ENCODE measurements at regions not wholly inside any gene's neighbourhood (a gene's known extent, or its start where the extent isn't known, plus 50 kb on each side); places are given as distances from the start of the nearest gene placed in this dataset.

GRCh38 chr5:87686018-87686417, 273.3 kb upstream of the CCNH start:
- peaks cover 4% of the 10 kb centered on the region for H3K27me3 Mint-ChIP-seq
- no peak overlapping the region for H3K4me3 Mint-ChIP-seq
- Histone ChIP-seq H3K4me1 (ENCODE audit: control insufficient read depth, insufficient read depth, low read length, poor library complexity, severe bottlenecking) (no peaks in the 10 kb centered on the region), H3K27ac (ENCODE audit: insufficient read depth, low read length, poor library complexity, severe bottlenecking) (no peak overlapping the region), H3K9me3 (ENCODE audit: control insufficient read depth in 2 of 2, low read length in 2 of 2) (no peaks in the 10 kb centered on the region), H3K4me3 (ENCODE audit: low read depth, low read length) (no peak overlapping the region), H3K27me3 (ENCODE audit: control insufficient read depth, insufficient read depth, low read length) (no peaks in the 10 kb centered on the region), H3K36me3 (ENCODE audit: control insufficient read depth, insufficient read depth, low read length) (no peaks in the 10 kb centered on the region)
- H3K4me1 Mint-ChIP-seq: no peaks in the 10 kb centered on the region
- no peaks in the 10 kb centered on the region for H3K36me3 Mint-ChIP-seq
- ATAC-seq (ENCODE audit: low read depth in 2 of 2): no peak
- H3K9me3 Mint-ChIP-seq: peaks cover 0 to 13% (median 4%) of the 10 kb centered on the region in 7 donors
- H3K27ac Mint-ChIP-seq: no peak overlapping the region
- no peak for DNase-seq

- no peaks in the 10 kb centered on the region for H3K27me3 Mint-ChIP-seq
- ATAC-seq (ENCODE audit: low read depth in 2 of 2) (no peak), DNase-seq (no peak)
- H3K4me1 Mint-ChIP-seq: no peaks in the 10 kb centered on the region
- H3K27ac Mint-ChIP-seq: no peak overlapping the region
- H3K27me3 ChIP-seq (ENCODE audit: control insufficient read depth, insufficient read depth, low read length): no peaks in the 10 kb centered on the region
- H3K4me3 Mint-ChIP-seq: no peak overlapping the region
- no peaks in the 10 kb centered on the region for H3K36me3 ChIP-seq (ENCODE audit: control insufficient read depth, insufficient read depth, low read length)
- peaks cover 0 to 6% (median 0%) of the 10 kb centered on the region in 7 donors for H3K9me3 Mint-ChIP-seq
- no peak overlapping the region for H3K27ac ChIP-seq (ENCODE audit: insufficient read depth, low read length, poor library complexity, severe bottlenecking)
- no peak overlapping the region for H3K4me3 ChIP-seq (ENCODE audit: low read depth, low read length)
- no peaks in the 10 kb centered on the region for H3K4me1 ChIP-seq (ENCODE audit: control insufficient read depth, insufficient read depth, low read length, poor library complexity, severe bottlenecking)
- no peaks in the 10 kb centered on the region for H3K36me3 Mint-ChIP-seq
- H3K9me3 ChIP-seq (ENCODE audit: control insufficient read depth in 2 of 2, low read length in 2 of 2): no peaks in the 10 kb centered on the region
These were observed 261.5 kb upstream of the CCNH start for GRCh38 chr5:87674235-87674634.

- H3K27me3 Mint-ChIP-seq: no peaks in the 10 kb centered on the region
- H3K4me3 Mint-ChIP-seq: no peak overlapping the region
- no peaks in the 10 kb centered on the region for H3K4me1 ChIP-seq (ENCODE audit: control insufficient read depth, insufficient read depth, low read length, poor library complexity, severe bottlenecking)
- H3K9me3 Mint-ChIP-seq: peaks cover 0 to 3% (median 0%) of the 10 kb centered on the region in 7 donors
- DNase-seq: no peak
- no peaks in the 10 kb centered on the region for H3K27me3 ChIP-seq (ENCODE audit: control insufficient read depth, insufficient read depth, low read length)
- H3K27ac ChIP-seq (ENCODE audit: insufficient read depth, low read length, poor library complexity, severe bottlenecking): no peak overlapping the region
- no peaks in the 10 kb centered on the region for H3K9me3 ChIP-seq (ENCODE audit: control insufficient read depth in 2 of 2, low read length in 2 of 2)
- no peaks in the 10 kb centered on the region for H3K36me3 Mint-ChIP-seq
- H3K27ac Mint-ChIP-seq: no peak overlapping the region
- no peak for ATAC-seq (ENCODE audit: low read depth in 2 of 2)
- H3K4me3 ChIP-seq (ENCODE audit: low read depth, low read length): no peak overlapping the region
- H3K36me3 ChIP-seq (ENCODE audit: control insufficient read depth, insufficient read depth, low read length): no peaks in the 10 kb centered on the region
- H3K4me1 Mint-ChIP-seq: no peaks in the 10 kb centered on the region
These were observed 258.4 kb upstream of the CCNH start for GRCh38 chr5:87671146-87671545.

GRCh38 chr5:87665166-87665565, 252.4 kb upstream of the CCNH start:
- ATAC-seq (ENCODE audit: low read depth in 2 of 2): no peak

GRCh38 chr5:87661784-87662566, 249.2 kb upstream of the CCNH start:
- DNase-seq (no peak), ATAC-seq (ENCODE audit: low read depth in 2 of 2) (no peak)
- no peak overlapping the region for H3K27ac Mint-ChIP-seq
- Histone ChIP-seq H3K27ac (ENCODE audit: insufficient read depth, low read length, poor library complexity, severe bottlenecking) (no peak overlapping the region), H3K9me3 (ENCODE audit: control insufficient read depth in 2 of 2, low read length in 2 of 2) (no peaks in the 10 kb centered on the region), H3K4me3 (ENCODE audit: low read depth, low read length) (no peak overlapping the region), H3K27me3 (ENCODE audit: control insufficient read depth, insufficient read depth, low read length) (no peaks in the 10 kb centered on the region), H3K36me3 (ENCODE audit: control insufficient read depth, insufficient read depth, low read length) (no peaks in the 10 kb centered on the region), H3K4me1 (ENCODE audit: control insufficient read depth, insufficient read depth, low read length, poor library complexity, severe bottlenecking) (no peaks in the 10 kb centered on the region)
- H3K4me3 Mint-ChIP-seq: no peak overlapping the region
- H3K9me3 Mint-ChIP-seq: no peaks in the 10 kb centered on the region
- no peaks in the 10 kb centered on the region for H3K36me3 Mint-ChIP-seq
- H3K4me1 Mint-ChIP-seq: no peaks in the 10 kb centered on the region
- no peaks in the 10 kb centered on the region for H3K27me3 Mint-ChIP-seq

More at GRCh38 chr5:87665166-87665565, 252.4 kb upstream of the CCNH start:
- H3K4me3 ChIP-seq (ENCODE audit: low read depth, low read length): no peak overlapping the region
- H3K9me3 ChIP-seq (ENCODE audit: control insufficient read depth in 2 of 2, low read length in 2 of 2): no peaks in the 10 kb centered on the region
- H3K4me1 ChIP-seq (ENCODE audit: control insufficient read depth, insufficient read depth, low read length, poor library complexity, severe bottlenecking): no peaks in the 10 kb centered on the region
- no peaks in the 10 kb centered on the region for H3K27me3 ChIP-seq (ENCODE audit: control insufficient read depth, insufficient read depth, low read length)
- no peaks in the 10 kb centered on the region for H3K36me3 Mint-ChIP-seq
- H3K4me1 Mint-ChIP-seq: no peaks in the 10 kb centered on the region
- no peaks in the 10 kb centered on the region for H3K27me3 Mint-ChIP-seq
- H3K36me3 ChIP-seq (ENCODE audit: control insufficient read depth, insufficient read depth, low read length): no peaks in the 10 kb centered on the region
- no peak overlapping the region for H3K27ac Mint-ChIP-seq
- H3K4me3 Mint-ChIP-seq: no peak overlapping the region
- H3K9me3 Mint-ChIP-seq: no peaks in the 10 kb centered on the region
- DNase-seq: no peak
- no peak overlapping the region for H3K27ac ChIP-seq (ENCODE audit: insufficient read depth, low read length, poor library complexity, severe bottlenecking)

- Histone ChIP-seq H3K9me3 (ENCODE audit: control insufficient read depth in 2 of 2, low read length in 2 of 2) (no peaks in the 10 kb centered on the region), H3K4me1 (ENCODE audit: control insufficient read depth, insufficient read depth, low read length, poor library complexity, severe bottlenecking) (no peaks in the 10 kb centered on the region), H3K27ac (ENCODE audit: insufficient read depth, low read length, poor library complexity, severe bottlenecking) (no peak overlapping the region), H3K36me3 (ENCODE audit: control insufficient read depth, insufficient read depth, low read length) (no peaks in the 10 kb centered on the region), H3K27me3 (ENCODE audit: control insufficient read depth, insufficient read depth, low read length) (no peaks in the 10 kb centered on the region), H3K4me3 (ENCODE audit: low read depth, low read length) (no peak overlapping the region)
- DNase-seq (no peak), ATAC-seq (ENCODE audit: low read depth in 2 of 2) (no peak)
- Mint-ChIP-seq H3K4me3 (no peak overlapping the region), H3K4me1 (no peaks in the 10 kb centered on the region), H3K9me3 (peaks cover 0 to 7% (median 0%) of the 10 kb centered on the region in 7 donors), H3K27me3 (no peaks in the 10 kb centered on the region), H3K36me3 (no peaks in the 10 kb centered on the region), H3K27ac (no peak overlapping the region)
These were observed 240.5 kb upstream of the CCNH start for GRCh38 chr5:87653242-87653641.

GRCh38 chr5:87650284-87650683, 237.6 kb upstream of the CCNH start:
- Histone ChIP-seq H3K27ac (ENCODE audit: insufficient read depth, low read length, poor library complexity, severe bottlenecking) (no peak overlapping the region), H3K27me3 (ENCODE audit: control insufficient read depth, insufficient read depth, low read length) (no peaks in the 10 kb centered on the region), H3K9me3 (ENCODE audit: control insufficient read depth in 2 of 2, low read length in 2 of 2) (no peaks in the 10 kb centered on the region), H3K4me1 (ENCODE audit: control insufficient read depth, insufficient read depth, low read length, poor library complexity, severe bottlenecking) (no peaks in the 10 kb centered on the region), H3K36me3 (ENCODE audit: control insufficient read depth, insufficient read depth, low read length) (no peaks in the 10 kb centered on the region), H3K4me3 (ENCODE audit: low read depth, low read length) (no peak overlapping the region)
- DNase-seq (no peak), ATAC-seq (ENCODE audit: low read depth in 2 of 2) (no peak)
- Mint-ChIP-seq H3K4me3 (no peak overlapping the region), H3K27ac (no peak overlapping the region), H3K27me3 (no peaks in the 10 kb centered on the region), H3K4me1 (no peaks in the 10 kb centered on the region), H3K9me3 (peaks cover 0 to 3% (median 0%) of the 10 kb centered on the region in 7 donors), H3K36me3 (no peaks in the 10 kb centered on the region)

- H3K9me3 ChIP-seq (ENCODE audit: control insufficient read depth in 2 of 2, low read length in 2 of 2): no peaks in the 10 kb centered on the region
- Mint-ChIP-seq H3K27me3 (no peaks in the 10 kb centered on the region), H3K4me1 (no peaks in the 10 kb centered on the region), H3K27ac (no peak overlapping the region), H3K4me3 (no peak overlapping the region), H3K36me3 (no peaks in the 10 kb centered on the region), H3K9me3 (peaks cover 0 to 3% (median 0%) of the 10 kb centered on the region in 7 donors)
- ATAC-seq (ENCODE audit: low read depth in 2 of 2) (no peak), DNase-seq (no peak)
- H3K4me1 ChIP-seq (ENCODE audit: control insufficient read depth, insufficient read depth, low read length, poor library complexity, severe bottlenecking): no peaks in the 10 kb centered on the region
- no peaks in the 10 kb centered on the region for H3K36me3 ChIP-seq (ENCODE audit: control insufficient read depth, insufficient read depth, low read length)
- H3K27me3 ChIP-seq (ENCODE audit: control insufficient read depth, insufficient read depth, low read length): no peaks in the 10 kb centered on the region
- H3K27ac ChIP-seq (ENCODE audit: insufficient read depth, low read length, poor library complexity, severe bottlenecking): no peak overlapping the region
- H3K4me3 ChIP-seq (ENCODE audit: low read depth, low read length): no peak overlapping the region
These were observed 236.7 kb upstream of the CCNH start for GRCh38 chr5:87649455-87649854.
